ENCODE measurements at regions not wholly inside any gene's neighbourhood (a gene's known extent, or its start where the extent isn't known, plus 50 kb on each side); places are given as distances from the start of the nearest gene placed in this dataset.
"Not testable (repeated sequence)": the region's sequence is repeated elsewhere in the genome, so short reads cannot be mapped to it uniquely, and the experiment has no call there.

- Histone ChIP-seq H3K27ac (ENCODE audit: low read depth, low read length) (peak overlapping the region; percentile 10), H4K20me1 (ENCODE audit: insufficient read depth, low read length) (no peaks in the 10 kb centered on the region), H3K4me3 (ENCODE audit: insufficient read depth, low read depth, low read length) (no peak overlapping the region), H3K79me2 (ENCODE audit: insufficient read depth, low read length) (no peaks in the 10 kb centered on the region), H3K4me2 (ENCODE audit: low read length) (no peak overlapping the region), H3K9me3 (ENCODE audit: insufficient read depth, low read depth, low read length) (peaks cover 5% of the 10 kb centered on the region), H3K27me3 (ENCODE audit: insufficient read depth, low read length) (no peaks in the 10 kb centered on the region), H3K9ac (ENCODE audit: low read length) (no peak overlapping the region), H2AFZ (ENCODE audit: low read depth, low read length) (no peak overlapping the region), H3K4me1 (ENCODE audit: insufficient read depth, low read length) (peaks cover 36% of the 10 kb centered on the region), H3K36me3 (ENCODE audit: insufficient read depth, low read length) (no peaks in the 10 kb centered on the region)
- FAIRE-seq, result no peak
- no peaks in the 10 kb centered on the region for H3K27me3 Mint-ChIP-seq (ENCODE audit: low read depth, unreplicated experiment)
- peaks cover 21% of the 10 kb centered on the region for H3K4me1 Mint-ChIP-seq (ENCODE audit: low read depth, unreplicated experiment)
- H3K27ac Mint-ChIP-seq (ENCODE audit: unreplicated experiment), result no peak overlapping the region
- H3K36me3 Mint-ChIP-seq (ENCODE audit: low read depth, unreplicated experiment), result no peaks in the 10 kb centered on the region
- peaks cover 7% of the 10 kb centered on the region for H3K9me3 Mint-ChIP-seq (ENCODE audit: unreplicated experiment)
- no peak for TF ChIP-seq EZH2 (IDR thresholded peaks at IDR 0.05; ENCODE audit: insufficient read depth, low read length)
- no peak for TF ChIP-seq CTCF (IDR thresholded peaks at IDR 0.05; ENCODE audit: insufficient read depth, low read depth, low read length)
- H3K4me3 Mint-ChIP-seq (ENCODE audit: unreplicated experiment), result no peak overlapping the region
- no peak for DNase-seq (ENCODE audit: low read depth)
Measured at GRCh38 chr16:88310796-88311605, 71.8 kb upstream of the ZNF469 start.

- peaks cover 32% of the 10 kb centered on the region for H3K4me1 ChIP-seq (ENCODE audit: insufficient read depth, low read length)
- H3K79me2 ChIP-seq (ENCODE audit: insufficient read depth, low read length); H3K27me3 ChIP-seq (ENCODE audit: insufficient read depth, low read length); H3K9me3 Mint-ChIP-seq (ENCODE audit: unreplicated experiment); H3K4me2 ChIP-seq (ENCODE audit: low read length); H3K9ac ChIP-seq (ENCODE audit: low read length); H3K4me3 Mint-ChIP-seq (ENCODE audit: unreplicated experiment); H4K20me1 ChIP-seq (ENCODE audit: insufficient read depth, low read length); H3K9me3 ChIP-seq (ENCODE audit: insufficient read depth, low read depth, low read length); H2AFZ ChIP-seq (ENCODE audit: low read depth, low read length); FAIRE-seq; DNase-seq (ENCODE audit: low read depth); H3K36me3 Mint-ChIP-seq (ENCODE audit: low read depth, unreplicated experiment); H3K4me3 ChIP-seq (ENCODE audit: insufficient read depth, low read depth, low read length); H3K27ac ChIP-seq (ENCODE audit: low read depth, low read length); H3K27ac Mint-ChIP-seq (ENCODE audit: unreplicated experiment); H3K27me3 Mint-ChIP-seq (ENCODE audit: low read depth, unreplicated experiment); H3K36me3 ChIP-seq (ENCODE audit: insufficient read depth, low read length): not testable (repeated sequence)
- H3K4me1 Mint-ChIP-seq (ENCODE audit: low read depth, unreplicated experiment), result peaks cover 16% of the 10 kb centered on the region
Measured at GRCh38 chr16:88311860-88312259, 70.9 kb upstream of the ZNF469 start.

DNA sequence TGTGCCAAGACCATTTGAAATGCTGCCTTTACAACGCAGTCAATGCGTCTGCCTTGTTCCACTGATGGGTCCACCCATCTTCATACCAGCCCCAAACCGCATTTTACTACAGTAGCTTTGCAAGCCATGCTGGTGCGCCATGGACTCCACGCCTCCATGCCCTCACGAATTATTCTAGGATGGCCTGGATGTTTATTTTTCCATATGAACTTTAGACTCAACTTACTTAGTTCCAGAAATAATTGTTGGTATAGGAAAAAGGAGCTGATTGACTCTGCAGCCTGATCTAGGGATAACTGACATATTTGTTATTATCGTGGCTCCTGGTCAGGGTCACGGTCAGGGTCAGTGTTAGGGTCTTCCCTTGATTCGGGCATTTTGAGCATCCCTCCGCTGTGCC is 70.0 kb upstream of the ZNF469 start:
- Histone ChIP-seq H3K36me3 (ENCODE audit: insufficient read depth, low read length) (no peaks in the 10 kb centered on the region), H3K4me2 (ENCODE audit: low read length) (no peak overlapping the region), H3K27ac (ENCODE audit: low read depth, low read length) (no peak overlapping the region), H3K79me2 (ENCODE audit: insufficient read depth, low read length) (no peaks in the 10 kb centered on the region), H2AFZ (ENCODE audit: low read depth, low read length) (no peak overlapping the region), H3K9me3 (ENCODE audit: insufficient read depth, low read depth, low read length) (peaks cover 5% of the 10 kb centered on the region), H3K9ac (ENCODE audit: low read length) (no peak overlapping the region), H3K4me1 (ENCODE audit: insufficient read depth, low read length) (peaks cover 31% of the 10 kb centered on the region), H3K4me3 (ENCODE audit: insufficient read depth, low read depth, low read length) (no peak overlapping the region), H3K27me3 (ENCODE audit: insufficient read depth, low read length) (no peaks in the 10 kb centered on the region), H4K20me1 (ENCODE audit: insufficient read depth, low read length) (no peaks in the 10 kb centered on the region)
- Mint-ChIP-seq H3K27ac (ENCODE audit: unreplicated experiment) (no peak overlapping the region), H3K4me3 (ENCODE audit: unreplicated experiment) (no peak overlapping the region), H3K27me3 (ENCODE audit: low read depth, unreplicated experiment) (no peaks in the 10 kb centered on the region), H3K4me1 (ENCODE audit: low read depth, unreplicated experiment) (peaks cover 12% of the 10 kb centered on the region), H3K9me3 (ENCODE audit: unreplicated experiment) (peaks cover 7% of the 10 kb centered on the region), H3K36me3 (ENCODE audit: low read depth, unreplicated experiment) (peaks cover 4% of the 10 kb centered on the region)
- DNase-seq (ENCODE audit: low read depth) (no peak), FAIRE-seq (no peak)
- TF ChIP-seq CTCF (IDR thresholded peaks at IDR 0.05; ENCODE audit: insufficient read depth, low read depth, low read length), result no peak
- no peak for TF ChIP-seq EZH2 (IDR thresholded peaks at IDR 0.05; ENCODE audit: insufficient read depth, low read length)
